ENCODE measurements at regions not wholly inside any gene's neighbourhood (a gene's known extent, or its start where the extent isn't known, plus 50 kb on each side); places are given as distances from the start of the nearest gene placed in this dataset.

DNA sequence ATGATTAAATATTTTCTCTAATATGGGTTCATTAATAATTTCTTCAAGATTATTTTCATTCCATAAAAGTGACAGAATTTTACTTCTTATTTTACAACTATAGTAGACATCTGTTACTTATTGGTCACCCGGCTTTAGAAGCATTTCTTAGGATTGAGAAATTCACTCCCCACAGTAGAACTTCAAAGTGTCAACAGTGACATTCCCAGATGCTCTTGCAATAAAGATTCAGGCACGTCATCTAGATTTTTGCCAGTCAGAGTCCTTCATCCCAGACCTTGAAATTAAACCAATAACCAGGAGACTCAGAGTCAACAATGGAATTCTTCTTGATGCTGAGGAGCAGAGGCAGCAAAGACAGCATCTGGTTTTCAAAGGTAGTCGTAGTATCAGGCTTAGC lies 190.8 kb downstream of the VGLL3 start:
- Histone ChIP-seq H3K27me3 (ENCODE audit: control insufficient read depth in 2 of 2, insufficient read depth in 2 of 2, low read length in 2 of 2) (no peaks in the 10 kb centered on the region), H3K9me3 (ENCODE audit: control insufficient read depth in 2 of 3, low read length in 3 of 3) (no peaks in the 10 kb centered on the region), H3K27ac (ENCODE audit: low read depth, low read length) (no peak overlapping the region), H3K4me3 (ENCODE audit: low read length) (no peak overlapping the region), H3K36me3 (ENCODE audit: control insufficient read depth in 2 of 3, insufficient read depth in 3 of 3, low read length in 3 of 3) (no peaks in the 10 kb centered on the region), H3K4me1 (ENCODE audit: control insufficient read depth in 2 of 2, insufficient read depth in 2 of 2, low read length in 2 of 2) (no peaks in the 10 kb centered on the region)
- DNase-seq, result no peak
- ChIA-PET CTCF (no interaction called here), POLR2A (no interaction called here)
- Mint-ChIP-seq H3K9me3 (peaks cover 0 to 12% (median 0%) of the 10 kb centered on the region in 11 donors), H3K27me3 (no peaks in the 10 kb centered on the region), H3K4me1 (no peaks in the 10 kb centered on the region), H3K27ac (no peak overlapping the region), H3K4me3 (no peak overlapping the region), H3K36me3 (no peaks in the 10 kb centered on the region)
- intact Hi-C loops (cut with micrococcal nuclease), result no loop called here
- ATAC-seq, result no peak

DNA sequence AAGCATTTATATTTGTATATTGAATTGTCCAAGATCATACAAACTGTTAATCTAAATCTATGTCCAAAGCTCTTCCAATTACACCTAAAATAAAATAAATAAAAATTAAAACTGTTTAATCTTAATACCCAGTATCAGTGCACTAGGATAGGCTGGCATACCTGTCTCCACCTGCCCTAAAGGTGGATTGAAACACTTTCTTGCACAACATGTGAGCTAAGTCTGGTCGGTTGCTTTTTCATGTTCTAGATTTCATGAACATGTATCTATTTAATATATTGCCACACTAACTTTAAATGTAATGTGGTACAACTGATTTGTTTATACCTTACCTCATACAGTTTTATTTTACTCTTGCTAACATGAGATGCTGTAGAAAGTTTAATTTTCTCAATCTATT lies 193.0 kb downstream of the VGLL3 start:
- Histone ChIP-seq H3K27me3 (ENCODE audit: control insufficient read depth in 2 of 2, insufficient read depth in 2 of 2, low read length in 2 of 2) (no peaks in the 10 kb centered on the region), H3K4me1 (ENCODE audit: control insufficient read depth in 2 of 2, insufficient read depth in 2 of 2, low read length in 2 of 2) (no peaks in the 10 kb centered on the region), H3K9me3 (ENCODE audit: control insufficient read depth in 2 of 3, low read length in 3 of 3) (no peaks in the 10 kb centered on the region), H3K27ac (ENCODE audit: low read depth, low read length) (no peak overlapping the region), H3K36me3 (ENCODE audit: control insufficient read depth in 2 of 3, insufficient read depth in 3 of 3, low read length in 3 of 3) (no peaks in the 10 kb centered on the region), H3K4me3 (ENCODE audit: low read length) (no peak overlapping the region)
- Mint-ChIP-seq H3K4me3 (no peak overlapping the region), H3K9me3 (peaks cover 0 to 6% (median 0%) of the 10 kb centered on the region in 11 donors), H3K4me1 (no peaks in the 10 kb centered on the region), H3K27me3 (no peaks in the 10 kb centered on the region), H3K27ac (no peak overlapping the region), H3K36me3 (no peaks in the 10 kb centered on the region)
- DNase-seq (no peak), ATAC-seq (no peak)
- POLR2A ChIA-PET, result no interaction called here
- CTCF ChIA-PET, result no interaction called here
- intact Hi-C loops (cut with micrococcal nuclease), result no loop called here

DNA sequence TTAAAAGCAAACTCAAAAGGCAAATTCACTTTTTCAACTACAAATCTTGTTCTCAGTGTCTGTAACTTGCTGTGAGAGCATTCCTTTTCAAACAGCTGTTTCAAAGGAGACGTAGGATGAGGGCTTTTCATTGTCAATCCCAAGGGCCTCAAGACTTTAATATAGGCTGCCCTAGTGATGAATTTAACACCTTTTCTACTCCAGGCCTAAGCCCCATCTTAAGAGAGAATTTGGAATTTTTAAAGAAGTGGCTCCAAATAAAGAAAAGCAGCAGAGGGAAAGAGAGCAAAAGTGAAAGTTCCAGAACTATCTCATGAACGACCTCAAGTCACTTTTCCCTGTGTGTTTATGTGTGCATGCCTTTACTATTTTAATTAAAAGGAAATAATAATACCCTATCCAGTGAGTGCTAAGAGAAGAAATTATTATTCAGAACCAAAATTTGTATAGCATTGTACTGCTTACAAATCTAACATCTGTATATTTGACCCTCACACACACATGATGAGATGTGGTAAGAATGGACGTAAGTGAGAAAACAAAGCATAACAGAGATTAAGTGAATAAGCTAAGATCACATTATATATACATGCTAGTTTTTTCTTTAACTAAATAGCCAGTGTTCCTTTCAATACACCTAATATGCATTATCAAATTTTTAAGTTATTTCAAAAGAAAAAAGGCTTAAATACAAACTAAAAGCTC lies 196.4 kb downstream of the VGLL3 start:
- Mint-ChIP-seq H3K9me3 (peaks cover 0 to 6% (median 0%) of the 10 kb centered on the region in 11 donors), H3K4me3 (no peak overlapping the region), H3K27ac (no peak overlapping the region), H3K27me3 (no peaks in the 10 kb centered on the region), H3K4me1 (no peaks in the 10 kb centered on the region), H3K36me3 (no peaks in the 10 kb centered on the region)
- ChIA-PET POLR2A (interaction anchor here (0.6 kb wide), 1 partner anchor 24 kb away, joined by 3 read pairs; no protein-coding TSS in a partner anchor), CTCF (interaction anchor here (0.6 kb wide), 1 partner anchor 11 kb away, joined by 3 read pairs; no protein-coding TSS in a partner anchor)
- no peak overlapping the region for H3K4me3 ChIP-seq (ENCODE audit: low read length)
- intact Hi-C loops (cut with micrococcal nuclease), result no loop called here
- no peaks in the 10 kb centered on the region for H3K9me3 ChIP-seq (ENCODE audit: control insufficient read depth in 2 of 3, low read length in 3 of 3)
- H3K4me1 ChIP-seq (ENCODE audit: control insufficient read depth in 2 of 2, insufficient read depth in 2 of 2, low read length in 2 of 2), result no peaks in the 10 kb centered on the region
- DNase-seq (no peak), ATAC-seq (no peak)
- no peaks in the 10 kb centered on the region for H3K36me3 ChIP-seq (ENCODE audit: control insufficient read depth in 2 of 3, insufficient read depth in 3 of 3, low read length in 3 of 3)
- no peak overlapping the region for H3K27ac ChIP-seq (ENCODE audit: low read depth, low read length)
- H3K27me3 ChIP-seq (ENCODE audit: control insufficient read depth in 2 of 2, insufficient read depth in 2 of 2, low read length in 2 of 2), result no peaks in the 10 kb centered on the region

DNA sequence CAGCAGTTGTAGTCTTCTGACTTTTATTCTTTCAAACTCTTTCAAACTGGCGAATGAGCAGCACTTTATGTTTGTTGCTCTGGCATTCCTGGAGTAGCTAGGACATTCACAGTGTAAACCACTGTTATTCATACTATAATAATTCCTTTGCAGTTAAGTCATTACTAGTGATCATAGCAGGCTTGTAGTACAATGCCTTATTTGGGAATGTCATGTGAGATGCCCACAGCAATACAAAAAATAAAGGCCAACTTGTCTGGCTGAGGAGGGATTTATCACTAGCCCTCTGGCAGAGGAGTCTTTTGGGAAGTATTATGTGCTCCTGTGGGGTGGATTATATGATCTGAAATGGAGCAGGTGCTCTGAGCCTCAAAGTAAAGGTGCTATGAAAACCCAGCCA lies 197.2 kb downstream of the VGLL3 start:
- no peaks in the 10 kb centered on the region for H3K27me3 Mint-ChIP-seq
- no peaks in the 10 kb centered on the region for H3K4me1 Mint-ChIP-seq
- no peak for ATAC-seq
- no peak overlapping the region for H3K4me3 Mint-ChIP-seq
- H3K27ac ChIP-seq (ENCODE audit: low read depth, low read length), result no peak overlapping the region
- POLR2A ChIA-PET, result no interaction called here
- no peaks in the 10 kb centered on the region for H3K36me3 Mint-ChIP-seq
- no peak overlapping the region for H3K4me3 ChIP-seq (ENCODE audit: low read length)
- H3K36me3 ChIP-seq (ENCODE audit: control insufficient read depth in 2 of 3, insufficient read depth in 3 of 3, low read length in 3 of 3), result no peaks in the 10 kb centered on the region
- intact Hi-C loops (cut with micrococcal nuclease), result no loop called here
- H3K9me3 ChIP-seq (ENCODE audit: control insufficient read depth in 2 of 3, low read length in 3 of 3), result no peaks in the 10 kb centered on the region
- no peaks in the 10 kb centered on the region for H3K4me1 ChIP-seq (ENCODE audit: control insufficient read depth in 2 of 2, insufficient read depth in 2 of 2, low read length in 2 of 2)
- CTCF ChIA-PET, result interaction anchor here (0.6 kb wide), 1 partner anchor 11 kb away, joined by 3 read pairs; no protein-coding TSS in a partner anchor
- DNase-seq, result no peak
- no peaks in the 10 kb centered on the region for H3K27me3 ChIP-seq (ENCODE audit: control insufficient read depth in 2 of 2, insufficient read depth in 2 of 2, low read length in 2 of 2)
- H3K27ac Mint-ChIP-seq, result no peak overlapping the region
- H3K9me3 Mint-ChIP-seq, result peaks cover 0 to 3% (median 0%) of the 10 kb centered on the region in 11 donors

DNA sequence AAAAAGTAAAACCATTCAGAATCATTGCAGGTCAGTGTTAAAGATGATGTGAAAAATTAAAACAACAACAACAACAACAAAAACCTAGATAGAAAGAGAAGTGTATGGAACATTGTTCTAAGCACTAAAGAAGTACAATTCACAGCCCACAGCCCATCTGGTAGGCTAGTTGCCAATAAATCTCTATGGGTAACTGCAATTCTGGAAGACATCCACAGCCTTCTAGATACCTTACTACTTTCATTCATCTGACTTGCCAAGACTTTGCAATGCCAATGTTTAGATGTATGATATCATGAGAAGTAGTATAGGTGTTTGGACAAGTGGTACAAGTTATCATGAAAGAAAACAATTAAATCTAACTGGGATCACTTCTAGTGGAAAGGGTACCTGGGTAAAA lies 198.6 kb downstream of the VGLL3 start:
- Mint-ChIP-seq H3K4me3 (no peak overlapping the region), H3K27me3 (no peaks in the 10 kb centered on the region), H3K36me3 (no peaks in the 10 kb centered on the region), H3K27ac (no peak overlapping the region), H3K9me3 (no peaks in the 10 kb centered on the region), H3K4me1 (no peaks in the 10 kb centered on the region)
- H3K27ac ChIP-seq (ENCODE audit: low read depth, low read length), result no peak overlapping the region
- H3K36me3 ChIP-seq (ENCODE audit: control insufficient read depth in 2 of 3, insufficient read depth in 3 of 3, low read length in 3 of 3), result no peaks in the 10 kb centered on the region
- intact Hi-C loops (cut with micrococcal nuclease), result no loop called here
- no peaks in the 10 kb centered on the region for H3K9me3 ChIP-seq (ENCODE audit: control insufficient read depth in 2 of 3, low read length in 3 of 3)
- ChIA-PET CTCF (no interaction called here), POLR2A (no interaction called here)
- ATAC-seq (no peak), DNase-seq (no peak)
- no peaks in the 10 kb centered on the region for H3K27me3 ChIP-seq (ENCODE audit: control insufficient read depth in 2 of 2, insufficient read depth in 2 of 2, low read length in 2 of 2)
- H3K4me1 ChIP-seq (ENCODE audit: control insufficient read depth in 2 of 2, insufficient read depth in 2 of 2, low read length in 2 of 2), result no peaks in the 10 kb centered on the region
- no peak overlapping the region for H3K4me3 ChIP-seq (ENCODE audit: low read length)

DNA sequence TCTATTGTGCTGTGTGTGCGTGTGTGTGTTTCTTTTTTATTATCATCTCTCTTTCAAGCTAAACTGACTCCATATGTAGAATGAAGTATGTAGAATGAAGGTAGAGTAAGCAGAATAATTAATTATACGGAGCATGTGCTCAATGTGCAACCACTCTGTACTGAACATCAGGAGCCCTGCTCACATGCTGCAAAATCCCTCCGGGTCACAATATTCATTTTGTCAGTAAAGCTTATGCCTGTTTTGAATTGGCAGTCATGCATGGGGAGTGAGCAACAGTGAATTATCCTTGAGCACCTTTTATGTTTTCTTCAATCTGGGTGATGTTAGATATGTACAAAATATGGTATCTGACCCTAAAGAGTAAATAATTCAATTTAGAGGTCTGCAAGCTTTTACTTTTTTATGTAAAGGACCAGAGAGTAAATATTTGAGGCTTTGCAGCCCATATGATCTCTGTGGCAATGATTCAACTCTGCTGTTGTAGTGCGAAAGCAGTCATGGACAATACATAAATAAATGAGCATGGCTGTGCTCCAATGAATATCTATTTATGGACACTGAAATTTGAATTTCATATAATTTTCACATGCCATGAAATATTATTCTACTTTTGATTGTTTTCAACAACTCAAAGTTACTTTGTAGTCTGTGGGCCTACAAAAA lies 199.9 kb downstream of the VGLL3 start:
- Mint-ChIP-seq H3K4me3 (no peak overlapping the region), H3K27me3 (no peaks in the 10 kb centered on the region), H3K9me3 (no peaks in the 10 kb centered on the region), H3K27ac (no peak overlapping the region), H3K36me3 (no peaks in the 10 kb centered on the region), H3K4me1 (no peaks in the 10 kb centered on the region)
- no peaks in the 10 kb centered on the region for H3K36me3 ChIP-seq (ENCODE audit: control insufficient read depth in 2 of 3, insufficient read depth in 3 of 3, low read length in 3 of 3)
- H3K27me3 ChIP-seq (ENCODE audit: control insufficient read depth in 2 of 2, insufficient read depth in 2 of 2, low read length in 2 of 2), result no peaks in the 10 kb centered on the region
- no peak overlapping the region for H3K4me3 ChIP-seq (ENCODE audit: low read length)
- intact Hi-C loops (cut with micrococcal nuclease), result no loop called here
- ATAC-seq (no peak), DNase-seq (no peak)
- no peaks in the 10 kb centered on the region for H3K4me1 ChIP-seq (ENCODE audit: control insufficient read depth in 2 of 2, insufficient read depth in 2 of 2, low read length in 2 of 2)
- CTCF ChIA-PET, result no interaction called here
- POLR2A ChIA-PET, result no interaction called here
- H3K9me3 ChIP-seq (ENCODE audit: control insufficient read depth in 2 of 3, low read length in 3 of 3), result no peaks in the 10 kb centered on the region
- H3K27ac ChIP-seq (ENCODE audit: low read depth, low read length), result no peak overlapping the region

DNA sequence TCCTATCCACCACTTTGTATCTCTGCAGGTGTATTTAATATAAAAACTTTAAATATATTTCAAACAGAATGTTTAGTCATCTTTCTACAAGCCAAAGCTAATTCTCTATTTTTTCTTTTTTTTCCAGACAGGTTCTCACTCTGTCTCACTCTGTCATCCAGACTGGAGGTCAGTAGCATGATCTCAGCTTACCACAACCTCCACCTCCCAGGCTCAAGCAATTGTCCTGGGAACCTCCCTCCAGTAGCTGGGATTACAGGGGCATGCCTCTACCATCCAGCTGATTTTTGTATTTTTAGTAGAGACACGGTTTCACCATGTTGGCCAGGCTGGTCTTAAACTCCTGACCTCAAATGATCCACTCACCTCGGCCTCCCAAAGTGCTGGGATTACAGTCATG lies 202.6 kb downstream of the VGLL3 start:
- no peaks in the 10 kb centered on the region for H3K9me3 ChIP-seq (ENCODE audit: control insufficient read depth in 2 of 3, low read length in 3 of 3)
- Mint-ChIP-seq H3K4me1 (no peaks in the 10 kb centered on the region), H3K4me3 (no peak overlapping the region), H3K27ac (no peak overlapping the region), H3K9me3 (no peaks in the 10 kb centered on the region), H3K27me3 (no peaks in the 10 kb centered on the region), H3K36me3 (no peaks in the 10 kb centered on the region)
- DNase-seq (no peak), ATAC-seq (no peak)
- H3K36me3 ChIP-seq (ENCODE audit: control insufficient read depth in 2 of 3, insufficient read depth in 3 of 3, low read length in 3 of 3), result no peaks in the 10 kb centered on the region
- no peak overlapping the region for H3K4me3 ChIP-seq (ENCODE audit: low read length)
- H3K4me1 ChIP-seq (ENCODE audit: control insufficient read depth in 2 of 2, insufficient read depth in 2 of 2, low read length in 2 of 2), result no peaks in the 10 kb centered on the region
- CTCF ChIA-PET, result no interaction called here
- intact Hi-C loops (cut with micrococcal nuclease), result no loop called here
- POLR2A ChIA-PET, result no interaction called here
- no peak overlapping the region for H3K27ac ChIP-seq (ENCODE audit: low read depth, low read length)
- H3K27me3 ChIP-seq (ENCODE audit: control insufficient read depth in 2 of 2, insufficient read depth in 2 of 2, low read length in 2 of 2), result no peaks in the 10 kb centered on the region
